ENCODE measurements at regions not wholly inside any gene's neighbourhood (a gene's known extent, or its start where the extent isn't known, plus 50 kb on each side); places are given as distances from the start of the nearest gene placed in this dataset.

DNA sequence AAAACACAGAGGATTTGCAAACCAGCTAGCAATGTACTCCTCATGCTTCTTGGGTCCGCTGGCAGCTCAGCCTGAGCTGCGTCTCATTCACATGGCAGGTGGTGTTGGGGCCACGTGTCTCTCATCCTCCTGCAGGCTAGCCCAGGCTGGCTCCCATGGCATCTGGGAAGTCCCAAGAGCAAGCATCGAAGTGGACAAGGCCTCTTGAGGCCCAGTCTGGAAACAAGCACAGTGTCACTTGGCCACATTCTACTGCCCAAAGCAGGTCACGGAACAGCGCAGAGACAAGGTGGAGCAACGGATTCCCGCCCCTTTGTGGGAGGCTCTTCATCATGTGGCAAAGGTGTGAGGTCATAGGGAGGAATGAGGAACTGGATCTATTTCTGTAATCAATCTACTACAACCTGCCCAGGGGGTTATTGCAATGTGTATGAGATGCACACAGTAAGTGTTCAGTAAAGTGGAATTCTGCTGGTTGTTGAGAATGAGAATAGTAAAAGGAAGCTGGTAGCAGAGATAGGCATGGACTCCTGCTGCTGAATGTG is 128.3 kb downstream of the TPRA1 start:
- Histone ChIP-seq H3K79me2 (ENCODE audit: insufficient read depth) (no peaks in the 10 kb centered on the region), H3K9ac (no peak overlapping the region), H3K27ac (ENCODE audit: low read depth in 2 of 2, low read length in 1 of 2) (no peak overlapping the region), H2AFZ (ENCODE audit: low read depth) (no peak overlapping the region), H3K4me3 (ENCODE audit: low read depth in 2 of 2, low read length in 1 of 2) (no peak overlapping the region), H3K36me3 (replicated peaks in 1 of 2; ENCODE audit: control insufficient read depth in 1 of 2, insufficient read depth in 2 of 2, low read length in 1 of 2) (no peaks in the 10 kb centered on the region), H3K9me2 (no peaks in the 10 kb centered on the region), H3K9me3 (no peaks in the 10 kb centered on the region), H3F3A (replicated peaks; ENCODE audit: insufficient read depth) (no peaks in the 10 kb centered on the region), H4K20me1 (ENCODE audit: insufficient read depth) (no peaks in the 10 kb centered on the region), H3K27me3 (ENCODE audit: insufficient read depth) (no peaks in the 10 kb centered on the region), H3K4me1 (ENCODE audit: control insufficient read depth in 1 of 2, insufficient read depth in 2 of 2, low read depth in 1 of 2, low read length in 1 of 2) (no peaks in the 10 kb centered on the region; a peak in 1 of 4 replicates), H3K4me2 (no peak overlapping the region)
- DNase-seq: no peak
- TF ChIP-seq RXRA (IDR thresholded peaks at IDR 0.05; ENCODE audit: borderline replicate concordance, low read depth): no peak
- TF ChIP-seq MXI1 (IDR thresholded peaks at IDR 0.05; ENCODE audit: low read depth, low read length): no peak
- TF ChIP-seq GATA2 (CRISPR knock-in tag; IDR thresholded peaks at IDR 0.05): no peak
- TF ChIP-seq RCOR1 (IDR thresholded peaks at IDR 0.05; ENCODE audit: low read length): no peak
- TF ChIP-seq, protein P1, sequence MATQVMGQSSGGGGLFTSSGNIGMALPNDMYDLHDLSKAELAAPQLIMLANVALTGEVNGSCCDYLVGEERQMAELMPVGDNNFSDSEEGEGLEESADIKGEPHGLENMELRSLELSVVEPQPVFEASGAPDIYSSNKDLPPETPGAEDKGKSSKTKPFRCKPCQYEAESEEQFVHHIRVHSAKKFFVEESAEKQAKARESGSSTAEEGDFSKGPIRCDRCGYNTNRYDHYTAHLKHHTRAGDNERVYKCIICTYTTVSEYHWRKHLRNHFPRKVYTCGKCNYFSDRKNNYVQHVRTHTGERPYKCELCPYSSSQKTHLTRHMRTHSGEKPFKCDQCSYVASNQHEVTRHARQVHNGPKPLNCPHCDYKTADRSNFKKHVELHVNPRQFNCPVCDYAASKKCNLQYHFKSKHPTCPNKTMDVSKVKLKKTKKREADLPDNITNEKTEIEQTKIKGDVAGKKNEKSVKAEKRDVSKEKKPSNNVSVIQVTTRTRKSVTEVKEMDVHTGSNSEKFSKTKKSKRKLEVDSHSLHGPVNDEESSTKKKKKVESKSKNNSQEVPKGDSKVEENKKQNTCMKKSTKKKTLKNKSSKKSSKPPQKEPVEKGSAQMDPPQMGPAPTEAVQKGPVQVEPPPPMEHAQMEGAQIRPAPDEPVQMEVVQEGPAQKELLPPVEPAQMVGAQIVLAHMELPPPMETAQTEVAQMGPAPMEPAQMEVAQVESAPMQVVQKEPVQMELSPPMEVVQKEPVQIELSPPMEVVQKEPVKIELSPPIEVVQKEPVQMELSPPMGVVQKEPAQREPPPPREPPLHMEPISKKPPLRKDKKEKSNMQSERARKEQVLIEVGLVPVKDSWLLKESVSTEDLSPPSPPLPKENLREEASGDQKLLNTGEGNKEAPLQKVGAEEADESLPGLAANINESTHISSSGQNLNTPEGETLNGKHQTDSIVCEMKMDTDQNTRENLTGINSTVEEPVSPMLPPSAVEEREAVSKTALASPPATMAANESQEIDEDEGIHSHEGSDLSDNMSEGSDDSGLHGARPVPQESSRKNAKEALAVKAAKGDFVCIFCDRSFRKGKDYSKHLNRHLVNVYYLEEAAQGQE (IDR thresholded peaks at IDR 0.05; ENCODE audit: low read depth, low read length): no peak
- no peak for TF ChIP-seq CHD2 (IDR thresholded peaks at IDR 0.05; ENCODE audit: low read length, partially characterized antibody)
- TF ChIP-seq YY1 (IDR thresholded peaks at IDR 0.05; ENCODE audit: low read depth): no peak
- TF ChIP-seq EZH2phosphoT487 (IDR thresholded peaks at IDR 0.05; ENCODE audit: borderline replicate concordance, low read depth): no peak
- 63% methylated on average over 7 of the region's 8 CpGs for WGBS (ENCODE audit: low lambda C conversion rate)
- ChIA-PET CTCF (interaction anchor here (1.0 to 1.2 kb wide), 3 partner anchors 9 to 210 kb away, joined by 3 to 4 read pairs (median 3); no protein-coding TSS in a partner anchor), POLR2A (no interaction called here)

GRCh38 chr3:127461286-127461910 is 129.1 kb downstream of the TPRA1 start:
- H3F3A ChIP-seq (replicated peaks; ENCODE audit: insufficient read depth): no peaks in the 10 kb centered on the region
- ChIA-PET POLR2A (no interaction called here), CTCF (interaction anchor here (0.5 to 1.0 kb wide), 2 partner anchors 87 to 209 kb away, joined by 3 read pairs; no protein-coding TSS in a partner anchor)
- no peak overlapping the region for H3K27ac ChIP-seq (ENCODE audit: low read depth in 2 of 2, low read length in 1 of 2)
- H3K4me1 ChIP-seq (ENCODE audit: control insufficient read depth in 1 of 2, insufficient read depth in 2 of 2, low read depth in 1 of 2, low read length in 1 of 2): peaks cover 1 to 2% of the 10 kb centered on the region in 2 experiments; a peak in 2 of 4 replicates
- DNase-seq: no peak
- H3K9me2 ChIP-seq: no peaks in the 10 kb centered on the region
- H3K9ac ChIP-seq: no peak overlapping the region
- H3K79me2 ChIP-seq (ENCODE audit: insufficient read depth): no peaks in the 10 kb centered on the region
- H4K20me1 ChIP-seq (ENCODE audit: insufficient read depth): no peaks in the 10 kb centered on the region
- H3K9me3 ChIP-seq: no peaks in the 10 kb centered on the region
- no peak overlapping the region for H2AFZ ChIP-seq (ENCODE audit: low read depth)
- WGBS (ENCODE audit: low lambda C conversion rate): 51% methylated on average over 10 of the region's 10 CpGs
- H3K4me2 ChIP-seq: no peak overlapping the region
- no peak overlapping the region for H3K4me3 ChIP-seq (ENCODE audit: low read depth in 2 of 2, low read length in 1 of 2)
- H3K36me3 ChIP-seq (replicated peaks in 1 of 2; ENCODE audit: control insufficient read depth in 1 of 2, insufficient read depth in 2 of 2, low read length in 1 of 2): no peaks in the 10 kb centered on the region
- H3K27me3 ChIP-seq (ENCODE audit: insufficient read depth): no peaks in the 10 kb centered on the region
- TF ChIP-seq ZBTB33 (IDR thresholded peaks at IDR 0.05; ENCODE audit: borderline replicate concordance, low read depth): no peak
- no peak for TF ChIP-seq RCOR1 (IDR thresholded peaks at IDR 0.05; ENCODE audit: low read length)
- TF ChIP-seq RFX5 (IDR thresholded peaks at IDR 0.05; ENCODE audit: low read length): no peak
- TF ChIP-seq FOSL2 (IDR thresholded peaks at IDR 0.05; ENCODE audit: borderline replicate concordance, low read depth): no peak
- TF ChIP-seq TAF1 (IDR thresholded peaks at IDR 0.05; ENCODE audit: borderline replicate concordance, low read depth, low read length): no peak
- TF ChIP-seq USF2 (IDR thresholded peaks at IDR 0.05; ENCODE audit: borderline replicate concordance, low read depth, low read length): no peak
- no peak for TF ChIP-seq GATA2 (CRISPR knock-in tag; IDR thresholded peaks at IDR 0.05)
- TF ChIP-seq ELF1 (IDR thresholded peaks at IDR 0.05): no peak
- TF ChIP-seq YY1 (IDR thresholded peaks at IDR 0.05; ENCODE audit: low read depth): no peak
- no peak for TF ChIP-seq FOXM1 (IDR thresholded peaks at IDR 0.05; ENCODE audit: low read depth)
- no peak for TF ChIP-seq CHD2 (IDR thresholded peaks at IDR 0.05; ENCODE audit: low read length, partially characterized antibody)
- TF ChIP-seq EZH2phosphoT487 (IDR thresholded peaks at IDR 0.05; ENCODE audit: borderline replicate concordance, low read depth): no peak
- TF ChIP-seq, protein P2, sequence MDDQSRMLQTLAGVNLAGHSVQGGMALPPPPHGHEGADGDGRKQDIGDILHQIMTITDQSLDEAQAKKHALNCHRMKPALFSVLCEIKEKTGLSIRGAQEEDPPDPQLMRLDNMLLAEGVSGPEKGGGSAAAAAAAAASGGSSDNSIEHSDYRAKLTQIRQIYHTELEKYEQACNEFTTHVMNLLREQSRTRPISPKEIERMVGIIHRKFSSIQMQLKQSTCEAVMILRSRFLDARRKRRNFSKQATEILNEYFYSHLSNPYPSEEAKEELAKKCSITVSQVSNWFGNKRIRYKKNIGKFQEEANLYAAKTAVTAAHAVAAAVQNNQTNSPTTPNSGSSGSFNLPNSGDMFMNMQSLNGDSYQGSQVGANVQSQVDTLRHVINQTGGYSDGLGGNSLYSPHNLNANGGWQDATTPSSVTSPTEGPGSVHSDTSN (IDR thresholded peaks at IDR 0.05): no peak
- TF ChIP-seq MEF2A (IDR thresholded peaks at IDR 0.05; ENCODE audit: borderline replicate concordance, low read depth): no peak
- no peak for TF ChIP-seq SIN3A (IDR thresholded peaks at IDR 0.05; ENCODE audit: borderline replicate concordance, low read depth, low read length)
- no peak for TF ChIP-seq NFIC (IDR thresholded peaks at IDR 0.05; ENCODE audit: borderline replicate concordance)

Measured in SK-N-SH (cell line).